22Rv1 (cell line): ENCODE measurements at regions not wholly inside any gene's neighbourhood (a gene's known extent, or its start where the extent isn't known, plus 50 kb on each side); places are given as distances from the start of the nearest gene placed in this dataset.

Experiments
- ZFX ChIP-seq: fragments of 450-650 bp; IDR thresholded peaks from 2 replicates; pipeline ENCODE4 v1.6.1; 2017; ENCODE audit warnings: antibody characterized with exemption, borderline replicate concordance
- TF ChIP-seq, protein P1 (sequence below): fragments of 450-650 bp; IDR thresholded peaks from 2 replicates; pipeline ENCODE4 v1.5.1; 2017; ENCODE audit warnings: mild to moderate bottlenecking

DNA sequence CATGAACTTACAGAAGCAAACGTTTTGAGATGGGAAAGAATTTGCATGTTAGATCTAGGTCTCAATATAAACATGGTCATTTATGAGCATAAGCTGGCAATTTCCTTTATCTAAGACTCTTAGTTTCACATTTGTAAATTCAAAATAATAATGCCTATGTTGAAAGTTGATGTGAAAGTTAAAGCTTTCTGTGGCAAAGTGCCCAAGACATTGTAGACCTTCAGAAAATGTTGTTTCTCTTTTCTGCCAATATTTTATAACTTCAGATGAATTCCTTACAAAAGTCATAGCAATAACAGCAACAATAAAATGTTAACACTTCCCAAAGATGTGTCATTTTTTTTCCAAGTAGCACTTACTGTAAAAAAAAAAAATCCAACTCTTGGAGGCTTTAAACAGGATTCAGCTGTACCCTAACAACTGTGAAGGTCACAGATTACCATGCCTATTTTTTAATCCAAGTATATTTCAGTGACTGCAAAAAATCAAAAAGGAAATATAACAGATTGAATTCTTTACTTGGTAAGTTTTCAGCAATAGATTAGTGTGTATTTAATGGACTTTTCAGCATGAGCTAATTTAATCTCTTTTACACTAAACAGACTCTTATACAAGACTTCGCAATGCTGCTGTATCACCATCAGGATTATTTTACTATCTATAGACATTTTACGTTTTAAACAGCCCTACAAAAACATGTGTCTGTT, 206.5 kb upstream of the PDE5A start:
- TF ChIP-seq, protein P1, sequence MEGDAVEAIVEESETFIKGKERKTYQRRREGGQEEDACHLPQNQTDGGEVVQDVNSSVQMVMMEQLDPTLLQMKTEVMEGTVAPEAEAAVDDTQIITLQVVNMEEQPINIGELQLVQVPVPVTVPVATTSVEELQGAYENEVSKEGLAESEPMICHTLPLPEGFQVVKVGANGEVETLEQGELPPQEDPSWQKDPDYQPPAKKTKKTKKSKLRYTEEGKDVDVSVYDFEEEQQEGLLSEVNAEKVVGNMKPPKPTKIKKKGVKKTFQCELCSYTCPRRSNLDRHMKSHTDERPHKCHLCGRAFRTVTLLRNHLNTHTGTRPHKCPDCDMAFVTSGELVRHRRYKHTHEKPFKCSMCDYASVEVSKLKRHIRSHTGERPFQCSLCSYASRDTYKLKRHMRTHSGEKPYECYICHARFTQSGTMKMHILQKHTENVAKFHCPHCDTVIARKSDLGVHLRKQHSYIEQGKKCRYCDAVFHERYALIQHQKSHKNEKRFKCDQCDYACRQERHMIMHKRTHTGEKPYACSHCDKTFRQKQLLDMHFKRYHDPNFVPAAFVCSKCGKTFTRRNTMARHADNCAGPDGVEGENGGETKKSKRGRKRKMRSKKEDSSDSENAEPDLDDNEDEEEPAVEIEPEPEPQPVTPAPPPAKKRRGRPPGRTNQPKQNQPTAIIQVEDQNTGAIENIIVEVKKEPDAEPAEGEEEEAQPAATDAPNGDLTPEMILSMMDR, result no peak
- no peak for TF ChIP-seq ZFX
